CD1c-positive myeloid dendritic cell (primary cell): ENCODE measurements at regions not wholly inside any gene's neighbourhood (a gene's known extent, or its start where the extent isn't known, plus 50 kb on each side); places are given as distances from the start of the nearest gene placed in this dataset.
A peak's percentile ranks its signal among the peaks of the same experiment; 100 is the strongest.

Source experiments
- DNase-seq: peaks from one replicate; pipeline ENCODE4 v3.0.0-alpha.2; 2016; ENCODE audit errors: extremely low spot score

GRCh38 chr2:12827721-12828120 is 111.0 kb downstream of the TRIB2 start:
- DNase-seq, result no peak

DNA sequence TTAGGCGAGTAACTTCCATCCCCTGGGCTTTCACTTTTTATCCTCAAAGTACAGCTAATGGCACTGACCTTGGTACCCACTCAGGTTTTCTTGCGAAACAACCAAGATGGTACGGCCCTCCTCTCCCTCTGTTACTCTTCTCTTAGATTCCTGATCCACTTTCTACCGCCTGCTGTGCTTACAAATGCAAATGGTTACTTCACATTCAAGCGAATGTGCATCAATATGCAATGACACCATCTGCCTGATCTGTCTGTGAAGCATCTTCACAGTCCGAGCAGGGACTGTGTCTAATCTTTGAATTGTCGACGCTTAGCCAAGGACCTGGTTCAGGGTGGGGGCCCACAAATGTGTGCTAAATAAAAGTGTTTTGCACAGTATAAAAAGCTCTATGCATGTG is 112.2 kb downstream of the TRIB2 start:
- no peak for DNase-seq

- DNase-seq, result no peak
Measured at GRCh38 chr2:12831016-12831415, 114.3 kb downstream of the TRIB2 start.

GRCh38 chr2:12834239-12834638 is 117.5 kb downstream of the TRIB2 start:
- DNase-seq, result no peak

DNA sequence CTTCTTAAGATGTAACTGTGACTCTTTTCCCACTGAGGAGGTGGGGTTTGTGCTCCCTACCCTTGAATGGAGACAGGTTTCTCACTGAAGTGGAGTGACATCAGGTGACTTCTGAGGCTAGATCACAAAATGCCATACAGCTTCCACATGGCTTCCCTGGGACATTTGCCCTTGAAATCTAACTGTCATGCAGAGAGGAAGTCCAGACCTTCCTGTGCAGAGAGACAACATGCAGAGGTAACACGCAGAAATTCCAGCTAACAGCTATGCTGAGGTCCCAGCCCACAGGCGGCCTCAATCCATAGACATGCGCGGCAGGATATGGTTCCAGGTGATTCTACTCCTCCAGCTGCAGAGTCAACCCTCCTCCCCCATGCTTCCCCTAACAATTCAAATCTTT is 119.0 kb downstream of the TRIB2 start:
- DNase-seq, result no peak

DNA sequence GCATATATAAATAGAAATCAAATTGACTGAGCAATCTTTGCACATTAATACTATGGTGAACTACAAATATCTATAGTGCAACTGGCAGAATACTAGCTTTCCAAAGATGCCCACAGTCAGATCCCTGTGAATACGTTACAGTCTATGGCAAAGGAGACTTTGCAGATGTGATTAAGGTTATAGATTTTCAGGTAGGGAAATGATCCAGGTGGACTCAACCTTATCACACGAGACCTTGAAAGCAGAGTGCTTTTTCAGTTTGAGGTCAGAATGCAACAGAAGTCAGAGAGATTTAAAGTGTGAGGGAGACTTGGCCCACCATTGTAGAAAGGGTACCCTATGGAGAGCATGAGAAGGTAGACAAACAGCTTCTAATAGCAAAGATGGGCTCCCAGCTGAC is 122.6 kb downstream of the TRIB2 start:
- DNase-seq, result no peak

DNA sequence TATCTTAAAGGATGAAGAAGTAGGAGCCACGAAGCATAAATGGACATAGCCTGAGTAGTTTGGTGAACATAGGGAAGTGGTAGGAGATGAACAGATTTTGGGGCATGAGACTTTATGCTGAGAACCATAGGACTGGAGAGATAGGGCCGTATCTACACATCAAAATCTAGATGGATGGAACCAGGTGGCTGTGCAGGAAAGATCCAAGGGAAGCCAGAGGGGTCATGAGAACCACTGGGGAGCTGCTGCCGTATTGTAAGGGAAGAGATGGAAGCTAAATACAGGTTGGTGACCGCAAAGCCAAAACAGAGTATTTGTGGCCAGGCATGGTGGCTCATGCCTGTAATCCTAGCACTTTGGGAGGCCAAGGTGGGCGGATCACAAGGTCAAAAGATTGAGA is 124.3 kb downstream of the TRIB2 start:
- no peak for DNase-seq

GRCh38 chr2:12842917-12843316 is 126.2 kb downstream of the TRIB2 start:
- DNase-seq, result no peak

DNA sequence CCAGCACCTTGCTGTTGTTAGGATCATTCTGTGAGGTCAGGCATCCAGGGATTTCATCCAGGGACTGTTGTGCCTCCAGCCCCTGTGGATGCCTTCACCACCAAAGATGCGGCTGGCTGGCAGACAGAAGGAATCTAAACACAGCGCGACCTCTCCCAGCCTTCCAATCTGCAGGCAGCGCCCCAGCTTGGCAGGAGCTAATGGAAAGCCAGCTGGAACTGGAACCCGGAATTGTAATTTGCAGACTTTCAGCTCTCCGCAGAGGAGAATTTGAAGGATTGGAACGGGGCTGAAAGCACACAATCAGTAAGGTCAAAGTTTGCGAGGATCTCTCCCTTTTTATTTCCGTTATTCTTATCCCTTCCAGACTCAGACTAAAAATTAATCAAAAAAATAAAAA is 127.8 kb downstream of the TRIB2 start:
- no peak for DNase-seq

DNA sequence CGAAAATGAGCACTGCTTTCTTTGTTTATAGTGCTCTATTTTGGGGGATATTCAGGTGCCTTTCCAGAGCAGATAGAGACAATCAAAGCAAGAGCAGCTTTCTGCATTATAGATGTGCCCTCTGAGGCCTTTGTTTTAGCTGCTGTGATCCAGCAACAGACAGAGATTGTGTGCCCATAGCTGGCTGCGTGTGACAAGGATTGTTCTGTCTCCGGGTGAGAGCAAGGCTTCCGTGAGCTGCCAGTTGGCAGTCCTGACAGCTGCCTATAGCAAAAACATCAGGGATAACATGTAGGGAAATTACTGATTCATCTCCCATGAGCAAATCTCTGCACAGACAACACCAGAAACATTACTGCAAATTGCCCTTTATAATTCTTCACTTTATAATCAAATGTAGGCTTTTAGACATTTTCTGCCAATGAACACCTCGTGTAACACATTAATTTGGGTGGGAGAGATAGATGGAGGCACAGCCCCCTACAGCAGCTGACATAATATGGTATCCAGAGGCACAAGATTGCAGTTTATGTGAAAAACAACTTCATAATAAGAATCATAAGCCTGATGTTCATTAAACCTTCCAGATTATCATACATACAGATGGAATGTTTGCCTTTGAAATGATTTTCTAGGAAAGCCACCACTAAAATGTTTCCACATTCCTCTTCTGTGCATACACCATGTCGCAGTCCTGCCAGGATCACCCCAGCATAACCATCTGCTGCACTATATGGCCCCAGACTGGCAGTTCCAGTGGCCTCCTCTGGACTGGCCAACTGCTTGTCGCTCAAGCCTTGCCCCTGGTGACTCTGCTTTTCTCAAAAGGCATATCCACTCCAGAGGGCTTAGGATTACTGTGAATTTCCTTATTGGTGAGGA is 131.2 kb downstream of the TRIB2 start:
- DNase-seq, result no peak

DNA sequence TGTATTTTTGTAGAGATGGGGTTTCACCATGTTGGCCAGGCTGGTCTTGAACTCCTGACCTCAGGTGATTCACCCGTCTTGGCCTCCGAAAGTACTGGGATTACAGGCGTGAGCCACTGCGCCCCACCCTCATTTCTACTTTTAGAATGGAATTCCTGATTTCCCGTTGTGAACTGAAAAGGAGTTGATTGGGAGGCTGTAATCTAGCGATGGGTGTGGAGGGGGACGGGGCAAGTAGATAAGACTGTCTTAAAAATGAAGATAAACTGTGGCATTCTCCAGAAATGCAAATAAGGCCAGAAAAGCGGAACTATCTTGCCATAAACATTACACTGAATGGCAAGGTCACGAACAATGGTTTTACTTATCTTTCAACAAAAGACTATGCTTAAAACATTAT is 135.4 kb downstream of the TRIB2 start:
- DNase-seq, result no peak

DNA sequence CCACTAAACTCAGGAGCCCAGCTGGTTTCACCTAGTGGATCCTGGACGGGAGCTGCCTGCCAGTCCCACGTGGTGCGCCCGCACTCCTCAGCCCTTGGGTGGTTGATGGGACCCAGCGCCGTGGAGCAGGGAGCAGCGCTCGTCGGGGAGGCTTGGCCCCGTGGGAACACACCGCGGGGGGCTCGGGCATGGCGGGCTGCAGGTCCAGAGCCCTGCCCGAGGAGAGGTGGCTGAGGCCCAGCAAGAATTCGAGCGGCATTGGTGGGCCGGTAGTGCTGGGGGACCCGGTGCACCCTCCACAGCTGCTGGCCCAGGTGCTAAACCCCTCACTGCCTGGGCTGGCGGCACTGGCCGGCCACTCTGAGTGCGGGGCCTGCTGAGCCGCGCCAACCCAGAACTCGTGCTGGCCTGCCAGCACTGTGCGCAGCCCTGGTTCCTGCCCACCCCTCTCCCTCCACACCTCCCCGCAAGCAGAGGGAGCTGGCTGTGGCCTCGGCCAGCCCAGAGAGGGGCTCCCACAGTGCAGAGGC is 137.3 kb downstream of the TRIB2 start:
- no peak for DNase-seq

DNA sequence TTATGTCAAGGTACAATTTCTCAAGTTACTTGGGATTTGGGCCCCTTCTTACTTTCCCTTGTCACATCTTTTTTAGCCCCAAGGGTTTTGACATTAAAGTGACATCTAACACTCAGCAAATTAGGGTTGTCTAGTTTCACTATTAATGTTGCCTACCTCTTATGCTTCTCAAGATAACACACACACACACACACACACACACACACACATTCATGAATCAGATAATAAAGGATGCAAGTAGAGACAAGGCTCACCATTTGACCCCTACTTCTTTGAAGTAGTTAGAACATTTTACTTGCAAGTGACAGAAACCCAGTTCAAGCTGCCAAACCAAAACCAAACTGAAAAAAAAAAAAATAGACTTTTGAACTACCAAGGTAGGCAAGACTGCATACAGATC is 138.8 kb downstream of the TRIB2 start:
- no peak for DNase-seq

DNA sequence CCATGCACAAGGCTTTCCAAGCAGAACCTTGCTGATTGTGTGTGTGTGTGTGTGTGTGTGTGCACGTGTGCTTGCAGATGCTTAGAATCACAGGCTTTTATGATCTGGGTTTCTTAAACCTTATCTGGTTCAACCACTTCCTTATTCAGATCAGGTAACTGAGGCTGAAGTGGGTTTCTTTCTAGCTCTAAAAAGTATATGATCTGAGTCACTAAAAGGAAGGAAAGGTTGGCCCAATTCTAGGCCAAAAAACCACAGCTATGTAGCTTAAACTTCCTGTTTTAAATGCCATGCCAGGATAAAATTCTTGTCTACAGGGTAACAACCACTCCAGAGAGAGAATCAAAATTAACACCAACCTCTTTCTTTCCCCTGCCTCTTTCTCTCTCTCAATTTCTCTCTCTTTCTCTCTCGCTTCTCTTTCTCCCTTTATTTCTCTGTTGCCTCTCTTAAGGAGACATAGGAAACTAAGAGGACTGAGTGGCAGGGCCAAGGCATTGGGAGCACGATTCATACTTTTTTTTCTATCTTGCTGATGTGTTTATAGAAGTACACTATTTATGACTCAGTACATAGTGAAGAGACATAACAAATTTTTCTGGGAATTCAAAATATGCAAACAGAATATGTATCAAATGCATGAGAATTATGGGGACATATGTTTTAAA is 140.3 kb downstream of the TRIB2 start:
- peak; percentile 41 for DNase-seq

DNA sequence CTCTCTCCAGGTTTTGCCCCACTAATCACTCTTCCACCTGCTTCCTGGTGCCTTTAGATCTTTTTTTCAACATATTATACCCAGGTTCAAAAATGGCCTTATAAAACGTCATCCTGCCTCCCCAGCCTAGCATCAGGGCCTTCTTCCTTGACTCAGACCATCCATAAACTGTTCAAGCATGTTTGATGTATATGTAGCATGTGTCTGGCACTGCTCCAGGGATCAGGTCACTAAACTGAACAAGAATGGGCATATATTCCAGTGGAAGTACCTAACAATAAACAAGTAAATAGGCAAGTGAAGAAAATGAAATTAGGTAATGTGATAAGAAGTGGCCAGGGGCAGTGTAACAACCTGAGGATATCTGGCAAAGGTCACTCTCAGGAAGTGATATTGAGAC is 141.2 kb downstream of the TRIB2 start:
- DNase-seq, result no peak

DNA sequence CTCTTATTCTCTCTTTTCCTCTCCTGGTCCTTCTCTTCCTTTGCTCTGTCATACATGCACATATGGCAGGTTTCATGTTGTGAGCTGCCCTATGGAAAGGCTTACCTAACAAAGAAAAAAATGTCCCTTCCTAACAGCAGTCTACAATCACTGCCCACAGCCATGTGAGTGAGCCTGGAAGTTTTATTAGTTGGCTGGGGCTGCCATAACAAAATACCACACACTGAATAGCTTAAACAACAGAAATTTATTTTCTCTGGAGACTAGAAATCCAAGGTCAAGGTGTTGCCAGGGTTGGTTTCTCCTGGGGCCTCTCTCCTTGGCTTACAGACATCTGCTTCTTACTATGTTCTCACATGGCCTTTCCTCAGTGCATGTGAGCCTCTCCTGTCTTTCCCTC is 142.1 kb downstream of the TRIB2 start:
- DNase-seq, result no peak

GRCh38 chr2:12861344-12861930 is 144.7 kb downstream of the TRIB2 start:
- DNase-seq, result no peak

DNA sequence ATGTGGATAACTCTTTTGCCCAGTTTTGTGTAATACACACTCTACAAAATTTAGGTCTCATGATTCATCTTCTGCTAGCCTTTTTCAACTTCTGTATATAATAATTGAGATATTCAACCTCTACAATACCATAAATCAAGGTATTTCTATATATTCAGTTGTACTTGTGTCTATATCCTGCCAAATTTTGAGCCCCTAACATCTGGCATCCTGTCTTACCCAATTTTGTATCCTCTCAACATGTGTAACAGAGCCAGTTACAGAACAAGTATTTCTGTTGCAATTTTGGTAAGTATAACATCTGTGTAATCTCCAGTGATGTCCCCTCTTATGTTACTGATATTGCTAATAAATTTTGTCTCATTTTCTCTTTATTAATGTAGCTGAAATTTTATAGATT is 145.8 kb downstream of the TRIB2 start:
- no peak for DNase-seq

- no peak for DNase-seq
Measured at GRCh38 chr2:12863937-12864336, 147.2 kb downstream of the TRIB2 start.

DNA sequence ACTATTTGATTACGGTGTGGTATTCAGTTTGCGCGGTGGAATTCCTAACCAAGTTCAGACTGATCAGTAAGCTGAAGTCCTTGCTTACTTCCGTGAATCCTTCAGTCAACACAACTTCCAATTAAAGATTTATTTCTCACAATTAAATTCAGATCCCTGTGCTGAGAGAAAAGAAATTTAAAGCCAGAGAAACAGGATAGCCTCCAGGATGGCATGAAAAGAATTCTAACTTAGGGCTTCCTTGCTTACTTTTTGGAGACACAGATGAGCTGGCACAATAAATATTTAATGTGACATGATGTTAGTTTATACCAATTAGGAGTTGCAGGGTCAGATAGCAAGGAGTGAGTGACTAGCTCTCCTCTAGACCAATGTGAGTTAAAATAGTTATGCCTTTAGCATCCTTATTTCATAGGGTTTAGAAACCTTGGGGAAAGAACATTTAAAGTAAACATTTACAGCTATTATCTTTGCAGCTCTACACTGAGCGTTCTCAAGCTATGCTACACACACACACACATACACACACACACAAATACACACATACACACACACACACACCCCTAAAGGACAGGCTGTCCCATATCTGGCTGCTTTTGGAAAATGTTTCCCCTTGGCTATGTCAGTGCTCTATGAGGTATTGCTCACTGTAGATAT is 151.0 kb downstream of the TRIB2 start:
- DNase-seq, result no peak

DNA sequence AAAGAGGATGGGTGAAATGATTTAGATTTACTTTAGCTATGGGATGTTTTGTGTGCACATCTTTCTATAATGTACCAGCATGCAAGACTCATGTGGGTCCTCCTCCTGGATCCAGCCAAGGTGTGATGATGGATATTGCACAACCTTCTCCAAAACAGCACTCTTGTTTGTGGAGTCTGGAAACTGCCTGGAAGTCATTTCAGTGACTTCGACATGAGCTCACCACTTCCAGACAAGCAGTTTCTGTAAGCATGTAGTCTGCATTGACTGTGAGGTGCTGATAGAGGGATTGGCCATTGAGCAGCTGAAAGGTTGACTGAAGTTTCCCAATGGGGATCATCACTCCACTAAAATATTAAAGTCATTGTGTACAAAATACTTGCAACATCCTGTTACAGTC is 154.0 kb downstream of the TRIB2 start:
- no peak for DNase-seq

GRCh38 chr2:12871694-12872315 is 155.1 kb downstream of the TRIB2 start:
- DNase-seq, result no peak
